ENCODE measurements at regions not wholly inside any gene's neighbourhood (a gene's known extent, or its start where the extent isn't known, plus 50 kb on each side); places are given as distances from the start of the nearest gene placed in this dataset.
"Not testable (repeated sequence)": the region's sequence is repeated elsewhere in the genome, so short reads cannot be mapped to it uniquely, and the experiment has no call there.

DNA sequence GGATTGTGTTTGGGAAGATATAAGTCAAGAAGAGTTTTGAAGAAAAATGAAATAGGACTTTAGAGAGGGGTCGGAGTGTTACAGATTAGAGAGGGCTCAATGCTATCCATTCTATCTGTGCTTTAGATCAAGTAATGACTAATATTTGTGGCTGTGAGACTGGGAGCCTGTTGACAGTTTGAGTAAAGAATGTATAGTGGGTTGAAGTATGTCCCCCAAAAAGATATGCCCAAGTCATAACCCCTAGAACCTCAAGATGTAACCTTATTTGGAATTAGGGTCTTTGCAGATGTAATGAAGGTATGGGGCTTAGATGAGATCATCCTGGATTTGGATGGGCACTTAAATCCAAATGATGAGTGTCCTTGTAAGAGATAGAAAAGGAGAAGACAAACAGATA is 55.3 kb upstream of the SERPINE2 start:
- Mint-ChIP-seq H3K4me3 (ENCODE audit: unreplicated experiment) (no peak overlapping the region), H3K9me3 (ENCODE audit: unreplicated experiment) (peaks cover 15% of the 10 kb centered on the region), H3K27me3 (ENCODE audit: insufficient read depth, unreplicated experiment) (no peaks in the 10 kb centered on the region), H3K4me1 (ENCODE audit: insufficient read depth, unreplicated experiment) (no peaks in the 10 kb centered on the region), H3K36me3 (ENCODE audit: insufficient read depth, unreplicated experiment) (no peaks in the 10 kb centered on the region), H3K27ac (ENCODE audit: low read depth, unreplicated experiment) (no peak overlapping the region)
- intact Hi-C loops (cut with micrococcal nuclease), result no loop called here
- no peak for DNase-seq (ENCODE audit: unreplicated experiment)
- CTCF ChIA-PET, result no interaction called here
- TF ChIP-seq, protein P1, sequence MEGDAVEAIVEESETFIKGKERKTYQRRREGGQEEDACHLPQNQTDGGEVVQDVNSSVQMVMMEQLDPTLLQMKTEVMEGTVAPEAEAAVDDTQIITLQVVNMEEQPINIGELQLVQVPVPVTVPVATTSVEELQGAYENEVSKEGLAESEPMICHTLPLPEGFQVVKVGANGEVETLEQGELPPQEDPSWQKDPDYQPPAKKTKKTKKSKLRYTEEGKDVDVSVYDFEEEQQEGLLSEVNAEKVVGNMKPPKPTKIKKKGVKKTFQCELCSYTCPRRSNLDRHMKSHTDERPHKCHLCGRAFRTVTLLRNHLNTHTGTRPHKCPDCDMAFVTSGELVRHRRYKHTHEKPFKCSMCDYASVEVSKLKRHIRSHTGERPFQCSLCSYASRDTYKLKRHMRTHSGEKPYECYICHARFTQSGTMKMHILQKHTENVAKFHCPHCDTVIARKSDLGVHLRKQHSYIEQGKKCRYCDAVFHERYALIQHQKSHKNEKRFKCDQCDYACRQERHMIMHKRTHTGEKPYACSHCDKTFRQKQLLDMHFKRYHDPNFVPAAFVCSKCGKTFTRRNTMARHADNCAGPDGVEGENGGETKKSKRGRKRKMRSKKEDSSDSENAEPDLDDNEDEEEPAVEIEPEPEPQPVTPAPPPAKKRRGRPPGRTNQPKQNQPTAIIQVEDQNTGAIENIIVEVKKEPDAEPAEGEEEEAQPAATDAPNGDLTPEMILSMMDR (IDR thresholded peaks at IDR 0.05; ENCODE audit: unreplicated experiment), result no peak
- BruUV-seq (replicated peaks), result no TSS peak
- POLR2A ChIA-PET, result interaction anchor here (5.0 kb wide), 1 partner anchor 8 kb away, joined by 26 read pairs; no protein-coding TSS in a partner anchor

- POLR2A ChIA-PET; CTCF ChIA-PET; H3K9me3 Mint-ChIP-seq (ENCODE audit: unreplicated experiment); DNase-seq (ENCODE audit: unreplicated experiment); BruUV-seq (replicated peaks); H3K36me3 Mint-ChIP-seq (ENCODE audit: insufficient read depth, unreplicated experiment); H3K27me3 Mint-ChIP-seq (ENCODE audit: insufficient read depth, unreplicated experiment); H3K4me1 Mint-ChIP-seq (ENCODE audit: insufficient read depth, unreplicated experiment); H3K27ac Mint-ChIP-seq (ENCODE audit: low read depth, unreplicated experiment); H3K4me3 Mint-ChIP-seq (ENCODE audit: unreplicated experiment); intact Hi-C loops (cut with micrococcal nuclease): not testable (repeated sequence)
These were observed 52.6 kb upstream of the SERPINE2 start for GRCh38 chr2:224091671-224092070.

DNA sequence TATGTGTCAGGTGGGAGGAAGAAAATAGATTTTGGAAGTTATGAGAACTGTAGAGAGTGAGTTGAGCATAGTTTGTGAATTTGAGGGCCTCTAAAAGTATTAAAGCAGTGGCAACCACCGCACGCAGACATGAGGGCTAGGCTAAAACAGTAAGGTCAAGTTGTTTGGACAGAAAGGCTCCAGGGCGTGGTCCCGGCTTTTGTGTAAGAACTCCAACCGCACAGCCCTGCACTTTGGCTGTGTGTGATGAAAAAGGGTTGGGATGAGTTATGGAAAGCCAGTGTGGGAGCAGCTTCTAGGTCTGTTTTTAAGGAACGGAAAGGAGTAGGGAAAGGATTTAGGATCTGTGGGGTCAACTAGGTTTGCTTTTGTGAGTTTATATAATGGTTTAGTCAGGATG is 50.5 kb upstream of the SERPINE2 start:
- intact Hi-C loops (cut with micrococcal nuclease); H3K4me3 Mint-ChIP-seq (ENCODE audit: unreplicated experiment); H3K27ac Mint-ChIP-seq (ENCODE audit: low read depth, unreplicated experiment); H3K36me3 Mint-ChIP-seq (ENCODE audit: insufficient read depth, unreplicated experiment); H3K9me3 Mint-ChIP-seq (ENCODE audit: unreplicated experiment); BruUV-seq (replicated peaks); DNase-seq (ENCODE audit: unreplicated experiment); CTCF ChIA-PET; H3K4me1 Mint-ChIP-seq (ENCODE audit: insufficient read depth, unreplicated experiment); POLR2A ChIA-PET; H3K27me3 Mint-ChIP-seq (ENCODE audit: insufficient read depth, unreplicated experiment): not testable (repeated sequence)
